ENCODE measurements at regions not wholly inside any gene's neighbourhood (a gene's known extent, or its start where the extent isn't known, plus 50 kb on each side); places are given as distances from the start of the nearest gene placed in this dataset.

GRCh38 chr6:156191895-156192294 lies 585.3 kb upstream of the ARID1B start:
- TF ChIP-seq POLR2A (IDR thresholded peaks at IDR 0.05) (no peak), CTCF (IDR thresholded peaks at IDR 0.05) (no peak)
